ENCODE measurements at regions not wholly inside any gene's neighbourhood (a gene's known extent, or its start where the extent isn't known, plus 50 kb on each side); places are given as distances from the start of the nearest gene placed in this dataset.

DNA sequence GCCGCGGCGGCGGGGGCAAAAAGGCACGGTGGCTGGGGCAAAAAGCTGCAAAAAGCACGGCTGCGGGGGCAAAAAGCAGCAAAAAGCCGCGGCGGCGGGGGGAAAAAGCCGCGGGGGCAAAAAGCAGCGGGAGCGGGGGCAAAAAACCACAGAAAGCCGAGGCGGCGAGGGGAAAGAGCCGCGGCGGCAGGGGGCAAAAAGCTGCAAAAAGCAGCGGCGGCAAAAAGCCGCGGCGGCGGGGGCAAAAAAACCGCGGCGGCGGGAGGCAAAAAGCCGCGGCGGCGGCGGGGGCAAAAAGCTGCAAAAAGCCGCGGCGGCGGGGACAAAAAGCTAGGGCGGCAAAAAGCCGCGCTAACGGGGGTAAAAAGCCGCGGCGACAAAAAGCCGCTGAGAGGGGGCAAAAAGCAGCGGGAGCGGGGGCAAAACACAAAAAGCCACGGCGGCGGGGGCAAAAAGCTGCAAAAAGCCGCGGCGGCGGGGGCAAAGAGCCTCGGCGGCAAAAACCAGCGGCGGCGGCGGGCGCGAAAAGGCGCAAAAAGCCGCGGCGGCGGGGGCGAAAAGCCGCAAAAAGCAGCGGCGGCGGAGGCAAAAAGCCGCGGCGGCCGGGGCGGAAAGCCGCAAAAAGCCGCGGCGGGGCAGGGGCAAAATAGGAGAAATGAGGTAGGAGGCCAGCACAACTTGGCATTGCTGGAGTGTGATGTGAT lies 123.4 kb downstream of the ANKRD30BL start:
- TF ChIP-seq, protein P1, sequence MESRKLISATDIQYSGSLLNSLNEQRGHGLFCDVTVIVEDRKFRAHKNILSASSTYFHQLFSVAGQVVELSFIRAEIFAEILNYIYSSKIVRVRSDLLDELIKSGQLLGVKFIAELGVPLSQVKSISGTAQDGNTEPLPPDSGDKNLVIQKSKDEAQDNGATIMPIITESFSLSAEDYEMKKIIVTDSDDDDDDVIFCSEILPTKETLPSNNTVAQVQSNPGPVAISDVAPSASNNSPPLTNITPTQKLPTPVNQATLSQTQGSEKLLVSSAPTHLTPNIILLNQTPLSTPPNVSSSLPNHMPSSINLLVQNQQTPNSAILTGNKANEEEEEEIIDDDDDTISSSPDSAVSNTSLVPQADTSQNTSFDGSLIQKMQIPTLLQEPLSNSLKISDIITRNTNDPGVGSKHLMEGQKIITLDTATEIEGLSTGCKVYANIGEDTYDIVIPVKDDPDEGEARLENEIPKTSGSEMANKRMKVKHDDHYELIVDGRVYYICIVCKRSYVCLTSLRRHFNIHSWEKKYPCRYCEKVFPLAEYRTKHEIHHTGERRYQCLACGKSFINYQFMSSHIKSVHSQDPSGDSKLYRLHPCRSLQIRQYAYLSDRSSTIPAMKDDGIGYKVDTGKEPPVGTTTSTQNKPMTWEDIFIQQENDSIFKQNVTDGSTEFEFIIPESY (IDR thresholded peaks at IDR 0.05): no peak
- TF ChIP-seq TAF1 (conservative IDR thresholded peaks at IDR 0.05): no peak
- no peak for TF ChIP-seq CTCF (IDR thresholded peaks at IDR 0.05; ENCODE audit: low read depth, low read length, missing input control)
- TF ChIP-seq YY1 (IDR thresholded peaks at IDR 0.05): no peak
- TF ChIP-seq, protein P2, sequence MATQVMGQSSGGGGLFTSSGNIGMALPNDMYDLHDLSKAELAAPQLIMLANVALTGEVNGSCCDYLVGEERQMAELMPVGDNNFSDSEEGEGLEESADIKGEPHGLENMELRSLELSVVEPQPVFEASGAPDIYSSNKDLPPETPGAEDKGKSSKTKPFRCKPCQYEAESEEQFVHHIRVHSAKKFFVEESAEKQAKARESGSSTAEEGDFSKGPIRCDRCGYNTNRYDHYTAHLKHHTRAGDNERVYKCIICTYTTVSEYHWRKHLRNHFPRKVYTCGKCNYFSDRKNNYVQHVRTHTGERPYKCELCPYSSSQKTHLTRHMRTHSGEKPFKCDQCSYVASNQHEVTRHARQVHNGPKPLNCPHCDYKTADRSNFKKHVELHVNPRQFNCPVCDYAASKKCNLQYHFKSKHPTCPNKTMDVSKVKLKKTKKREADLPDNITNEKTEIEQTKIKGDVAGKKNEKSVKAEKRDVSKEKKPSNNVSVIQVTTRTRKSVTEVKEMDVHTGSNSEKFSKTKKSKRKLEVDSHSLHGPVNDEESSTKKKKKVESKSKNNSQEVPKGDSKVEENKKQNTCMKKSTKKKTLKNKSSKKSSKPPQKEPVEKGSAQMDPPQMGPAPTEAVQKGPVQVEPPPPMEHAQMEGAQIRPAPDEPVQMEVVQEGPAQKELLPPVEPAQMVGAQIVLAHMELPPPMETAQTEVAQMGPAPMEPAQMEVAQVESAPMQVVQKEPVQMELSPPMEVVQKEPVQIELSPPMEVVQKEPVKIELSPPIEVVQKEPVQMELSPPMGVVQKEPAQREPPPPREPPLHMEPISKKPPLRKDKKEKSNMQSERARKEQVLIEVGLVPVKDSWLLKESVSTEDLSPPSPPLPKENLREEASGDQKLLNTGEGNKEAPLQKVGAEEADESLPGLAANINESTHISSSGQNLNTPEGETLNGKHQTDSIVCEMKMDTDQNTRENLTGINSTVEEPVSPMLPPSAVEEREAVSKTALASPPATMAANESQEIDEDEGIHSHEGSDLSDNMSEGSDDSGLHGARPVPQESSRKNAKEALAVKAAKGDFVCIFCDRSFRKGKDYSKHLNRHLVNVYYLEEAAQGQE (IDR thresholded peaks at IDR 0.05): no peak

Measured in liver (tissue), 3 donors.